ENCODE measurements at regions not wholly inside any gene's neighbourhood (a gene's known extent, or its start where the extent isn't known, plus 50 kb on each side); places are given as distances from the start of the nearest gene placed in this dataset.

DNA sequence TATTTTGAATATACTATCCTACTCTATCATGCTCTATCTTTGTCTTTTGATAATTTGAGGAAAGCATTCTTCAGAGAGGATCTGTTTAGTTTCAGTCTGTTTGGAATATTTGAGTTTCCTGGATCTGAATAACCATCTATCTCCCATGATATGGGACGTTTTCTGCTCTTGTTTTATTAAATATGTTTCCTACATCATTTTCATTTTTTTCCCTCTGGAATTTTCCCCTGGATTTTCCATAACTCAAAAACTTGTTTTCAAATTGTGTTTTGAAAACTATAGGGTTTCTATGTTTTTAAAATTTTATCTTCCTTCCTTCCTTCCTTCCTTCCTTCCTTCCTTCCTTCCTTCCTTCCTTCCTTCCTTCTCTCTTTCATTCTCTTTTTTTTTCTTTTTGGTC is 974.2 kb downstream of the TMEM121 start:
- no peak for TF ChIP-seq EZH2 (IDR thresholded peaks at IDR 0.05; ENCODE audit: insufficient read depth, poor library complexity, severe bottlenecking)
- TF ChIP-seq EZH2phosphoT487 (IDR thresholded peaks at IDR 0.05; ENCODE audit: insufficient read depth, low read depth) = no peak
- H3K4me1 ChIP-seq (ENCODE audit: insufficient read depth) = no peaks in the 10 kb centered on the region
- H3K4me2 ChIP-seq (ENCODE audit: unreplicated experiment) = no peak overlapping the region
- H3K27ac ChIP-seq = no peak overlapping the region
- DNase-seq = no peak
- no peaks in the 10 kb centered on the region for H4K20me1 ChIP-seq (ENCODE audit: insufficient read depth)
- H3K4me3 ChIP-seq = no peak overlapping the region
- no peak overlapping the region for H2AFZ ChIP-seq
- H3K9me3 ChIP-seq (ENCODE audit: low read depth) = peaks cover 8% of the 10 kb centered on the region
- in situ Hi-C loops (cut with MboI) = no loop called here
- WGBS, 2 experiments (ENCODE audit: low coverage in 1 of 2, low lambda C conversion rate in 2 of 2, missing lambda C conversion rate in 2 of 2) = 0 to 3% methylated on average over 1 of the region's 1 CpG
- no peaks in the 10 kb centered on the region for H3K27me3 ChIP-seq (replicated peaks; ENCODE audit: insufficient read depth)
- H3K9me2 ChIP-seq (ENCODE audit: insufficient read depth) = no peaks in the 10 kb centered on the region
- no peaks in the 10 kb centered on the region for H3K79me2 ChIP-seq (ENCODE audit: insufficient read depth)
- H3K9ac ChIP-seq = no peak overlapping the region
- H3K36me3 ChIP-seq (ENCODE audit: low read depth) = no peaks in the 10 kb centered on the region
- no peaks in the 10 kb centered on the region for H3F3A ChIP-seq (ENCODE audit: insufficient read depth)

DNA sequence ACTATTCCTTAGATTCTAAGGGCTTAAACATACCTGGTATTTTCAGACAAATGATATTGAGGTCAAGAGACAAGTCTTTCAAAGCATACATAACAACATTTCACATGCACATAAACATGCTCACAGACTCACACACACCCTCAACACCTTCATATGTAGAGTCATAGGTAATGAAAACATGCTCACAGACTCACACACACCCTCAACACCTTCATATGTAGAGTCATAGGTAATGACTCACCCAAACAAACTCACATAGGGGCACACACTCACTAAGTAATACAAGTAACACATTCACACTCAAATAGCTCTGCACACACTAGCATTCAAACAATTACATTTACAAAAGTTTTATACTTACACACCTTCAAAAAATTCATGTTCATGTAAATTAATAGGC is 975.5 kb downstream of the TMEM121 start:
- DNase-seq = no peak
- H3K9me2 ChIP-seq (ENCODE audit: insufficient read depth) = no peaks in the 10 kb centered on the region
- no peak overlapping the region for H3K4me3 ChIP-seq
- no peaks in the 10 kb centered on the region for H3K36me3 ChIP-seq (ENCODE audit: low read depth)
- no peaks in the 10 kb centered on the region for H3K4me1 ChIP-seq (ENCODE audit: insufficient read depth)
- peaks cover 8% of the 10 kb centered on the region for H3K9me3 ChIP-seq (ENCODE audit: low read depth)
- in situ Hi-C loops (cut with MboI) = no loop called here
- no peaks in the 10 kb centered on the region for H3K79me2 ChIP-seq (ENCODE audit: insufficient read depth)
- no peak overlapping the region for H3K9ac ChIP-seq
- no peak overlapping the region for H3K4me2 ChIP-seq (ENCODE audit: unreplicated experiment)
- H3K27ac ChIP-seq = no peak overlapping the region
- H3K27me3 ChIP-seq (replicated peaks; ENCODE audit: insufficient read depth) = no peaks in the 10 kb centered on the region
- H4K20me1 ChIP-seq (ENCODE audit: insufficient read depth) = no peaks in the 10 kb centered on the region
- H2AFZ ChIP-seq = no peak overlapping the region
- H3F3A ChIP-seq (ENCODE audit: insufficient read depth) = no peaks in the 10 kb centered on the region
- TF ChIP-seq EZH2 (IDR thresholded peaks at IDR 0.05; ENCODE audit: insufficient read depth, poor library complexity, severe bottlenecking) (no peak), EZH2phosphoT487 (IDR thresholded peaks at IDR 0.05; ENCODE audit: insufficient read depth, low read depth) (no peak)

DNA sequence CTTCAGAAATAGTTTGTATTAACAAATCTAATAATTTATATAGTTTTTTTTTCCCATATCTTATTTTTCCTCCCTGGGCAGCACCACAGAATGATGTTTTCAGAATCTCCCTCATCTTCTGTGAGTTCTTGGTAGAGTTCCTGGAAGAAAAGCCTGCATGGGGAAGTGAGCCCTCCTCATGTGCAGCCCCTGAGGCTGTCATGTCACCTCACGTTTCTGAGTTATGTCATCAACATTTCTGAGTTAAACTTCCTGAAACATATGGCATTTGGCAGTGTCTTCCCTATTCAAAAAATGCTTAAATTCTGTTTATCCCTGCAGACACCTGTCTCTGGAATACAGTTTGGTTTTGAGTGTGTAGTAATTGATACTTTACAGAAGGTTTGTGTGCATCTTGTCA is 979.0 kb downstream of the TMEM121 start:
- Histone ChIP-seq H3K9me3 (ENCODE audit: low read depth) (peaks cover 3% of the 10 kb centered on the region), H3K4me2 (ENCODE audit: unreplicated experiment) (no peak overlapping the region)

DNA sequence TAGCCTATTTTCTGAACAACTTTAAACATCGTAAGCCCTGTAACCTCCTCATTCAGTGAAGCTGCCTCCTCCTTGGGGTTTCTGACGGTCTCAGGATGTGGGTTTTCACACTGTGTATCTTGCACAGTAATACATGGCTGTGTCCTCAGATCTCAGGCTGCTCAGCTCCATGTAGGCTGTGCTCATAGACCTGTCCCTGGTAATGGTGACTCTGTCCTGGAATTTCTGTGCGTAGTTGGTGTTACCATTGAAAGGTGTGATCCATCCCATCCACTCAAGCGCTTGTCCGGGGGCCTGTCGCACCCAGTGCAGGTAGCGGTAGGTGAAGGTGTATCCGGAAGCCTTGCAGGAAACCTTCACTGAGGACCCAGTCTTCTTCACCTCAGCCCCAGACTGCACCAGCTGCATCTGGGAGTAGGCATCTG is 980.5 kb downstream of the TMEM121 start:
- Histone ChIP-seq H3K79me2 (ENCODE audit: insufficient read depth) (no peaks in the 10 kb centered on the region), H3F3A (ENCODE audit: insufficient read depth) (no peaks in the 10 kb centered on the region), H3K9ac (no peak overlapping the region), H4K20me1 (ENCODE audit: insufficient read depth) (no peaks in the 10 kb centered on the region), H3K27me3 (replicated peaks; ENCODE audit: insufficient read depth) (no peaks in the 10 kb centered on the region), H3K27ac (no peak overlapping the region), H3K4me1 (ENCODE audit: insufficient read depth) (no peaks in the 10 kb centered on the region), H3K9me2 (ENCODE audit: insufficient read depth) (no peaks in the 10 kb centered on the region), H3K9me3 (ENCODE audit: low read depth) (no peaks in the 10 kb centered on the region), H2AFZ (no peak overlapping the region), H3K4me3 (no peak overlapping the region), H3K36me3 (ENCODE audit: low read depth) (no peaks in the 10 kb centered on the region), H3K4me2 (ENCODE audit: unreplicated experiment) (no peak overlapping the region)
- no peak for DNase-seq
- 45 to 52% methylated on average over 8 of the region's 8 CpGs for WGBS, 2 experiments (ENCODE audit: low coverage in 1 of 2, low lambda C conversion rate in 2 of 2, missing lambda C conversion rate in 2 of 2)
- in situ Hi-C loops (cut with MboI) = no loop called here
- TF ChIP-seq EZH2 (IDR thresholded peaks at IDR 0.05; ENCODE audit: insufficient read depth, poor library complexity, severe bottlenecking) (no peak), EZH2phosphoT487 (IDR thresholded peaks at IDR 0.05; ENCODE audit: insufficient read depth, low read depth) (no peak)

More for the DNA sequence above, 979.0 kb downstream of the TMEM121 start:
- Histone ChIP-seq H3K27ac (no peak overlapping the region), H2AFZ (no peak overlapping the region), H3F3A (ENCODE audit: insufficient read depth) (no peaks in the 10 kb centered on the region), H3K4me3 (no peak overlapping the region), H3K36me3 (ENCODE audit: low read depth) (no peaks in the 10 kb centered on the region), H3K4me1 (ENCODE audit: insufficient read depth) (no peaks in the 10 kb centered on the region), H3K9ac (no peak overlapping the region), H3K79me2 (ENCODE audit: insufficient read depth) (no peaks in the 10 kb centered on the region), H3K27me3 (replicated peaks; ENCODE audit: insufficient read depth) (no peaks in the 10 kb centered on the region), H4K20me1 (ENCODE audit: insufficient read depth) (no peaks in the 10 kb centered on the region), H3K9me2 (ENCODE audit: insufficient read depth) (no peaks in the 10 kb centered on the region)
- in situ Hi-C loops (cut with MboI) = no loop called here
- no peak for TF ChIP-seq EZH2 (IDR thresholded peaks at IDR 0.05; ENCODE audit: insufficient read depth, poor library complexity, severe bottlenecking)
- no peak for TF ChIP-seq EZH2phosphoT487 (IDR thresholded peaks at IDR 0.05; ENCODE audit: insufficient read depth, low read depth)
- WGBS, 2 experiments (ENCODE audit: low coverage in 1 of 2, low lambda C conversion rate in 2 of 2, missing lambda C conversion rate in 2 of 2) = 0 to 7% methylated on average over 1 of the region's 1 CpG
- DNase-seq = no peak

DNA sequence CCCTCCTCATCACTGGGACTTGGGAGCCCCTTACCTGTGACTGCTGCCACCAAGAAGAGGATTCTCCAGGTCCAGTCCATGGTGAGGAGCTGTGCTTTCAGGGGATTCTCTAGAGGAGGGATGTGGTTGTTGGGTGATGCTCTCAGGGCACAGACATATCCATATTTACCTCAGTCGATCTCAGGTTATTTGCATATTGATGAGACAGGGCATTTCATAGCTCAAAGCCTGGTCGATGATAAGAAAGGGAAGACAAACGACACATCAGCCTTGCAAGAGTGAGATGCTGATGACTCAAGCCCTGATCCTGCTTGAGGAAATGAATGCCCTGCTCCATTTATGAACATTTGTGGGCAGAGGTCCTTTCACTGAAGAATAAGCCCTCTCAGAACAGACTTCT is 981.0 kb downstream of the TMEM121 start:
- Histone ChIP-seq H3K27ac (no peak overlapping the region), H3K4me1 (ENCODE audit: insufficient read depth) (no peaks in the 10 kb centered on the region), H3K27me3 (replicated peaks; ENCODE audit: insufficient read depth) (no peaks in the 10 kb centered on the region), H2AFZ (no peak overlapping the region), H3K4me2 (ENCODE audit: unreplicated experiment) (no peak overlapping the region), H4K20me1 (ENCODE audit: insufficient read depth) (no peaks in the 10 kb centered on the region), H3K9me3 (ENCODE audit: low read depth) (no peaks in the 10 kb centered on the region), H3K4me3 (no peak overlapping the region), H3F3A (ENCODE audit: insufficient read depth) (no peaks in the 10 kb centered on the region), H3K79me2 (ENCODE audit: insufficient read depth) (no peaks in the 10 kb centered on the region), H3K9me2 (ENCODE audit: insufficient read depth) (no peaks in the 10 kb centered on the region), H3K9ac (no peak overlapping the region), H3K36me3 (ENCODE audit: low read depth) (no peaks in the 10 kb centered on the region)
- 21 to 23% methylated on average over 3 of the region's 3 CpGs for WGBS, 2 experiments (ENCODE audit: low coverage in 1 of 2, low lambda C conversion rate in 2 of 2, missing lambda C conversion rate in 2 of 2)
- in situ Hi-C loops (cut with MboI) = no loop called here
- no peak for TF ChIP-seq EZH2phosphoT487 (IDR thresholded peaks at IDR 0.05; ENCODE audit: insufficient read depth, low read depth)
- TF ChIP-seq EZH2 (IDR thresholded peaks at IDR 0.05; ENCODE audit: insufficient read depth, poor library complexity, severe bottlenecking) = no peak
- DNase-seq = no peak
